DOHH2 (cell line): ENCODE measurements at regions not wholly inside any gene's neighbourhood (a gene's known extent, or its start where the extent isn't known, plus 50 kb on each side); places are given as distances from the start of the nearest gene placed in this dataset.

Experiments
- CTCF ChIP-seq: fragments of 200-600 bp; sonication (generic); IDR thresholded peaks from one replicate; pipeline ENCODE4 v1.5.1; 2014; ENCODE audit warnings: antibody characterized with exemption, mild to moderate bottlenecking, low read depth, low read length; ENCODE audit not compliant: poor library complexity, severe bottlenecking
- EZH2phosphoT487 ChIP-seq: fragments of 200-600 bp; sonication (generic); IDR thresholded peaks from 2 replicates; pipeline ENCODE4 v1.6.1; 2017; ENCODE audit warnings: borderline replicate concordance, mild to moderate bottlenecking, antibody characterized with exemption, low read length, moderate library complexity, mixed read lengths

- TF ChIP-seq CTCF: no peak
- no peak for TF ChIP-seq EZH2phosphoT487
Measured at GRCh38 chr13:86572115-86572514, 772.9 kb upstream of the SLITRK6 start.
